Astrocyte (in vitro differentiated cells and primary cell): ENCODE measurements at regions not wholly inside any gene's neighbourhood (a gene's known extent, or its start where the extent isn't known, plus 50 kb on each side); places are given as distances from the start of the nearest gene placed in this dataset.

Source experiments
- DNase-seq: peaks from one replicate; pipeline ENCODE4 v3.0.0-alpha.2; 2010; ENCODE audit warnings: low read depth
- FAIRE-seq: peaks from 2 replicates; lab custom pipeline; 2011; peaks lifted over from hg19 to GRCh38; lab: Jason Lieb, UNC
- H2AFZ ChIP-seq: 2 replicates; pipeline ENCODE4 v1.6.0; 2012; ENCODE audit warnings: low read depth, low read length, inconsistent platforms
- H3K27ac ChIP-seq: 2 replicates; pipeline ENCODE4 v1.5.1; 2011; ENCODE audit warnings: low read depth, low read length, inconsistent platforms
- H3K27me3 ChIP-seq: 2 replicates; pipeline ENCODE4 v1.6.0; 2011; ENCODE audit warnings: low read length, inconsistent platforms; ENCODE audit not compliant: insufficient read depth
- H3K36me3 ChIP-seq: 2 replicates; pipeline ENCODE4 v1.5.1; 2011; ENCODE audit warnings: low read length, inconsistent platforms; ENCODE audit not compliant: insufficient read depth
- H3K4me1 ChIP-seq: 2 replicates; pipeline ENCODE4 v1.5.1; 2011; ENCODE audit warnings: low read length, inconsistent platforms; ENCODE audit not compliant: insufficient read depth
- H3K4me2 ChIP-seq: 2 replicates; pipeline ENCODE4 v1.6.0; 2012; ENCODE audit warnings: low read length, inconsistent platforms
- H3K4me3 ChIP-seq: 2 replicates; pipeline ENCODE4 v1.5.1; 2011; ENCODE audit warnings: low read depth, mild to moderate bottlenecking, low read length, inconsistent platforms; ENCODE audit not compliant: insufficient read depth
- H3K79me2 ChIP-seq: 2 replicates; pipeline ENCODE4 v1.6.0; 2012; ENCODE audit warnings: mild to moderate bottlenecking, low read length, inconsistent platforms; ENCODE audit not compliant: insufficient read depth
- H3K9ac ChIP-seq: 2 replicates; pipeline ENCODE4 v1.6.0; 2012; ENCODE audit warnings: mild to moderate bottlenecking, low read length, inconsistent platforms
- H3K9me3 ChIP-seq: 2 replicates; pipeline ENCODE4 v1.5.1; 2012; ENCODE audit warnings: low read depth, mild to moderate bottlenecking, low read length, inconsistent platforms; ENCODE audit not compliant: insufficient read depth
- H4K20me1 ChIP-seq: 2 replicates; pipeline ENCODE4 v1.6.0; 2012; ENCODE audit warnings: low read length, inconsistent platforms; ENCODE audit not compliant: insufficient read depth
- H3K27ac Mint-ChIP-seq: one replicate; pipeline ENCODE4 v1.8.0; 2021; ENCODE audit warnings: mild to moderate bottlenecking, mixed read lengths; ENCODE audit not compliant: unreplicated experiment
- H3K27me3 Mint-ChIP-seq: one replicate; pipeline ENCODE4 v1.8.0; 2021; ENCODE audit warnings: low read depth, mixed read lengths; ENCODE audit not compliant: unreplicated experiment
- H3K36me3 Mint-ChIP-seq: one replicate; pipeline ENCODE4 v1.8.0; 2021; ENCODE audit warnings: low read depth, mixed read lengths; ENCODE audit not compliant: unreplicated experiment
- H3K4me1 Mint-ChIP-seq: one replicate; pipeline ENCODE4 v1.8.0; 2021; ENCODE audit warnings: low read depth, mixed read lengths; ENCODE audit not compliant: unreplicated experiment
- H3K4me3 Mint-ChIP-seq: one replicate; pipeline ENCODE4 v1.8.0; 2021; ENCODE audit warnings: mild to moderate bottlenecking, moderate library complexity, mixed read lengths; ENCODE audit not compliant: unreplicated experiment
- H3K9me3 Mint-ChIP-seq: one replicate; pipeline ENCODE4 v1.8.0; 2021; ENCODE audit warnings: mild to moderate bottlenecking, mixed read lengths; ENCODE audit not compliant: unreplicated experiment
- CTCF ChIP-seq: IDR thresholded peaks from 2 replicates; pipeline ENCODE4 v1.5.1; 2011; ENCODE audit warnings: low read depth, mild to moderate bottlenecking, inconsistent platforms, low read length, moderate library complexity; ENCODE audit not compliant: insufficient read depth
- EZH2 ChIP-seq: IDR thresholded peaks from 2 replicates; pipeline ENCODE4 v1.6.1; 2012; ENCODE audit warnings: mild to moderate bottlenecking, low read length, inconsistent platforms; ENCODE audit not compliant: insufficient read depth

- no peak overlapping the region for H3K4me3 ChIP-seq
- H3K27ac ChIP-seq = no peak overlapping the region
- H4K20me1 ChIP-seq = no peaks in the 10 kb centered on the region
- H3K9ac ChIP-seq = no peak overlapping the region
- Mint-ChIP-seq H3K36me3 (no peaks in the 10 kb centered on the region), H3K4me3 (no peak overlapping the region), H3K27me3 (peaks cover 10% of the 10 kb centered on the region), H3K4me1 (no peaks in the 10 kb centered on the region), H3K27ac (no peak overlapping the region), H3K9me3 (peaks cover 7% of the 10 kb centered on the region)
- no peak overlapping the region for H3K4me2 ChIP-seq
- no peak overlapping the region for H2AFZ ChIP-seq
- FAIRE-seq (no peak), DNase-seq (no peak)
- TF ChIP-seq CTCF (no peak), EZH2 (no peak)
- H3K79me2 ChIP-seq = no peaks in the 10 kb centered on the region
- H3K27me3 ChIP-seq = no peaks in the 10 kb centered on the region
- H3K4me1 ChIP-seq = no peaks in the 10 kb centered on the region
- no peaks in the 10 kb centered on the region for H3K36me3 ChIP-seq
- H3K9me3 ChIP-seq = no peaks in the 10 kb centered on the region
Measured at GRCh38 chr14:104256025-104256424, 117.6 kb downstream of the KIF26A start.

GRCh38 chr14:104262515-104263514, 124.4 kb downstream of the KIF26A start:
- H3K36me3 ChIP-seq = no peaks in the 10 kb centered on the region
- no peaks in the 10 kb centered on the region for H3K4me1 Mint-ChIP-seq
- DNase-seq = no peak
- H3K36me3 Mint-ChIP-seq = no peaks in the 10 kb centered on the region
- H3K27ac Mint-ChIP-seq = no peak overlapping the region
- TF ChIP-seq CTCF (no peak), EZH2 (no peak)
- no peaks in the 10 kb centered on the region for H3K79me2 ChIP-seq
- peaks cover 12% of the 10 kb centered on the region for H3K27me3 Mint-ChIP-seq
- no peak overlapping the region for H2AFZ ChIP-seq
- no peaks in the 10 kb centered on the region for H4K20me1 ChIP-seq
- H3K9me3 ChIP-seq = no peaks in the 10 kb centered on the region
- no peaks in the 10 kb centered on the region for H3K4me1 ChIP-seq
- no peak overlapping the region for H3K27ac ChIP-seq
- H3K27me3 ChIP-seq = no peaks in the 10 kb centered on the region
- peaks cover 7% of the 10 kb centered on the region for H3K9me3 Mint-ChIP-seq
- H3K4me2 ChIP-seq = no peak overlapping the region
- FAIRE-seq = no peak
- no peak overlapping the region for H3K4me3 ChIP-seq
- H3K9ac ChIP-seq = no peak overlapping the region
- no peak overlapping the region for H3K4me3 Mint-ChIP-seq
